Right kidney (tissue), 1 donor: ENCODE measurements at regions not wholly inside any gene's neighbourhood (a gene's known extent, or its start where the extent isn't known, plus 50 kb on each side); places are given as distances from the start of the nearest gene placed in this dataset.

Experiments used
- DNase-seq: peaks from one replicate; pipeline ENCODE4 v3.0.0-alpha.2; 2016

DNA sequence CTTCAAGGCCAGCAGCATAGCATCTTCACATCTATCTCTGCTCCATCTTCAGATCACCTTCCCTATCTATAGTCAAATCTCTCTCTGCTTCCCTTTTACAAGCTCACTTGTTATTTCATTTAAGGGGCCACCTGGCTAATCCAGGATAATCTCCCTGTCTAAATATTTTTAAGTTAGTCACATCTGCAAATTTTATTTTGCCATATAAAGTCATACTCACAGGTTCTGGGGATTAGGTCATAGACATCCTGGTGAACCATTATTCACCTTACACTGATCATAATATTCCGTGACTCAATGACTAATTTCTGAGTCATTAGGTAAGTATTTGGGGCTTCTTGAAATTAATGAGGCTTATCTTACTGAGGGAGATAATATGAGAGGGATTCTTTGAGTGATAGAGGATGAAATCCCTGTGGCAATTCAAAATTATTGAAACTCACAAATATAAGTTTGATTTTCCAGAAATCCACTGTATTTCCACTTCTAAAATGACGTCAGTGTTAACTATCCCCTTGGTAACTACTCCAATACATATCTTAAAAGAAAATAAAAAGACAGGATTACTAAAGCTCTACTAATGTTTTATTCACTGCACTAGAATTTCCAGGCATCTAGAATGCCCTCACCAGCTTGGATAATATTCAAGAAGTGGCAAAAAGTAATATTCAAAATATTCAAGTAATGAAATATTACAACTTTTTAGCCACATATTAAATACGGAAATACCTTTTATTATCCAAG, 93.7 kb upstream of the RBMS3 start:
- no peak for DNase-seq

DNA sequence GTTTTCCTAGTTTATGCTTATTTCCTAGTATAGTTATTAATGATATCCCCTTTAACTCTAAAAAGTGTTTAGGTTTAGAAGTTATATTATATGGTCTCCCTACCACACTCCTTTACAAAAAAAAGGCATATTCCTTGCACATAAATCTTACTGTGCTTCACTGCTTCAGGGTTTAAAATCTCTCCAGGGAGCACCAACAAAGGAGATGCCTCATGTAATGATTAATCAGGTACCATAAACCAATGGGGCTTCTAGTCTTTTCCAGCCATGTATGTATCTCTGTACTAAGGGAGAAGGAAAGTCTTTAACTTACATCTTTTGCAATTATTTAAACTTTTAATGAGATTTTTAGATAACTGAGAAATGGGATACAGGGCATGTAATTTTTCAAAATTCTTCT, 91.5 kb upstream of the RBMS3 start:
- no peak for DNase-seq

DNA sequence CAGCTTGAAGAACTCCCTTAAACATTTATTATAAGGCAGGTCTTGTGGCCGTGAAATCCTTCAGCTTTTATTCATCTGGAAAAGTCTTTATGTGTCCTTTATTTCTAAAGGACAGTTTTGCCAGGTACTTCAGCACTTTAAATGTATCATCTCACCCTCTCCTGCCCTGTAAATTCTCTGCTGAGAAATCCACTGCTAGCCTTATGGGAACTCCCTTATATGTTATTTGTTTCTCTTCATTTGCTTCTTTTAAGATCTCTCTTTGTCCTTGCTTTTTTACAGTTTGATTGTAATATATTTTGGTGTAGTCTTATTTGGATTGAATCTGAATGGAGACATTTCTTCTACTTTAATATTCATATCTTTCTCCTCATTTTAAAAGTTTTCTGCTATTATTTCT, 86.7 kb upstream of the RBMS3 start:
- DNase-seq, result no peak

DNA sequence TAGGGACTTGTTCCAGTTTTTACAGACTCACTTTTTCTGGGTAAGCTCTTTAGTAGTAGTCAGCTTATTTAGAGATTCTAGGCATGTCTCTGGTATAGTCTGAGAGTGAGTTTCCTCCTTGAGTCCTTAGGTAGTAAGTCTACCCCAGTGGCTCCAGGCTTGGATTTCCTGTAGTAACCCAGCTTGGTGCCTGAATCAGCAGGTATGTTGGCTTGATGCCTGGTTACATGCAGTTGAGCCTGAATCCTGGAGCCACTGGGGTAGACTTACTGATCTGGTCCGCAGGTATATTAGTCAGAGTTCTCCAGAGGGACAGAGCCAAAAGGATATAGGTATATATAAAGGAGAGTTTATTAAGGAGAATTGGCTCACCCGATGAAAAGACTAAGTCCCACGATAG, 85.8 kb upstream of the RBMS3 start:
- DNase-seq, result no peak

DNA sequence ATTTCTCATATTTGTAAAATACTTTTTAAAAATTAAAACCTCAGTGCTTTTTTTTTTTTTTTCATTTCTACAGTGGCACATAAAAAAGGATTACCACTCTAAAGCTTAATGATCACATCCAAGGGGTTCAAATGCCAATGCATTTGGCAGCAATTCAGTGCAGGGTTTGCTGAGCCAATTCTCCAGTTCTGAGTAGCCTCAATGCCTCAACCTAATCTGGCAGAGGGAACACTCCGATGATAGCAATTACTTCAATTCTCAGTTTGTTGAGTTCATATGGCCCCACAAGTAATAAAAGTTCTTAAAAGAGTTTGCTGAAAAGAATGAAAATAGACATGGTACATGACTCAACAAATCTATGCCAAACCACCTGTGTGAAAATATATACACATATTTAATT, 79.3 kb upstream of the RBMS3 start:
- no peak for DNase-seq

DNA sequence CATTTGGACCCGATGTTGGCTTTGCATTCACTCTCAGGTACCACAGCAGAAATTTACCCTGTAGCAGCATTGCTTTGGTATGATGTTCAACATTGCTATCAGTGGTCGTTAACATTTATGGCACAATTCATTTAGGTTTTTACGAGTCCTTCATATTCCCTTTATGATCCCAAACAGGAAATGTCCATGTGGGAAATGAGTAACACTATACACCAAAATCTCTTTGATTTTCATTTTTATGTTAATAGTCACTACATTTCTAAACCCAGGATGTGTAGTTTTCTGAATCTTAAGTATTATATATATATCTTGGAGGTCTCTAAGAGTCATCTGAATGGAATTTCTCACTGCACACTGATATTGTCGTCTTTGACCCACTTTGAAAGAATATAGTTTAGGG, 78.5 kb upstream of the RBMS3 start:
- no peak for DNase-seq

DNA sequence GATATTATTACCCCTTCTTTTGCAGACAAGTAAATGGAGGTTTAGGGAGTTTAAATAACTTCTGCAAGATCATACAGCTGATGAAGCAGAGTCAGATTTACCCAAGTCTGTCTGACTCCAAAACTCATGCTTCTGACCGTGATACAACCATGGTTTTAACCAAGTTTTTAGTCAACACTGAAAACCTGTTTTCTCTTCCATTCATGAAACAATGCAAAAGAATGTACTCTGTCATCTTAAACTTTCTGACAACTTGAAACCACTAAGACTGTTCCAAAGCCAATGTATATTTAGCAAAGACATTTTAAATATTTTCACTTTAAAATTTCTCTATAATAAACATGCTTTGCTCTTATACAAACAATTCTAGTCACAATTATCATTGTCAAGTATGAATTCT, 77.0 kb upstream of the RBMS3 start:
- no peak for DNase-seq

DNA sequence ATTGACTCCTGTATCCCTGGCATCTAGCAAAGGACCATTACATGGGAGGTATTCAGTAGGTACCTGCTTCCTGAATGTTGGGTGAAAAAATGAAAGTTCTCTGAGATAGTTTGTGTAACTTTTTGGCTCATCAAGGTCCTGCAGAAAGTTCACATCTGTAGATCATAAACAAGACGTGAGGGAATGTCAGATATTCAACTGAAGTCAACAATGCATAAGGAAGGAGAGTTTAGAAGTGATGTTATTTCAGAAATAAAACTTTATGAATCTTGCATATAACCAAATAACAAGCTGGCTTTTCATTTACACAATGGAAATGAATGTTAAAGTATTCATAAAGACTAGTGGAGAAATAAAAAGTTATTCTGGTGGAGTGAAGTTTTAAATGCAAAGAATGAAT, 73.4 kb upstream of the RBMS3 start:
- no peak for DNase-seq

DNA sequence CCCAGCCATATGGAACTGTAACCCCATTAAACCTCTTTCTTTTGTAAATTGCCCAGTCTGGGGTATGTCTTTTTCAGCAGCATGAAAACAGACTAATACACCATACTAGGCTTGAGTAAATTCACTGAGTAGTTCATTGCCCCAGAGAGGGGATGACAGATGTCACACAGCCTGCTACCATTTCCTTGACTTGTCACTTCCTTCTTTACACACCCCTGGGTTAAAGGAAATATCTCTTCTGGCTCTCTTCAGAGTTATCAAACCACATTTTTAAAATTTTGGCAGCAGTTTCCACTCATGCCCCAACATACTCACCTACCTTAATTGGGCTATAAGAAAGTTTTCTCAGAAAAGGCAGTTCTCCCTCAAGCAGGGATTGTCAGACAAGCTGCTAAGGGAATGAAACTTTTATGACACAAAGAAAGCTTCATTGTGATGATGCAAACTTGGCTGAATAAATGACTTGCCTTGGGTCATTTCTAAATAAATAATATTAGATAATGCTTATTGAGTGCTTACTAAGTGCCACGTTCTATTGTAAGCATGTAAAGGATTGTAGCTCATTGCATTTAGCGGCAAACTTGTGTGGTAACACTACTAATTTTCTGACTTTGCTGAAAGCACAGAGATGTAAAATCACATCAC, 68.0 kb upstream of the RBMS3 start:
- no peak for DNase-seq

DNA sequence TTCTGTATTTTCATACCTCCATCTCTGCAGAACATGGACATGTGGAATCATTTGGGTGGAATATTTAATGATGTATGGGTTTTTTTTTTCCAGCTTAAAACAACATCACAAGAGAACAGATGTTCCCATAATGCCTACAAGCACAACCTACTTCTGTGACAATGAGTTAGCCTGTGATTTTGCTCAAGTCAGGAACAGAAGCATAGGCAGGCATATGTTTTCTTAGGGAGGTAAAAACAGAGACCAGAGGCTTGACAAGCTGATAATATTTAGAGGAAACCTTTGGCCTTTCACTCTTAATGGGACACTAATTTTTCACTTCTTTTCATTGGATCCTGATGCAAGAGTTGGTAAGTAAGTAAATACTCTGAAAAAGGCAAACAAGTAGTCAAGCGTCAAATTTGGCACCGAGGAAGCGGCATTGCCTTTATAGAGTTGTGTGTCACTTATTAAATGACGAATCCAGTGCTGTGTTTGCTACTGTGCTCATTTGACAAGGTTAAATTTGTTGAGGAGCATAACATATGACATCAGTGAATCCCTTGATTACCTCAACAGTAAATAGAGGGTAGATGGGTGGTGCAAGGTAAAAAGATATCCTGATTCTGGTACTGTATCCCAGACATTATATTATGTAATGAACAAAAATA, 66.7 kb upstream of the RBMS3 start:
- no peak for DNase-seq

DNA sequence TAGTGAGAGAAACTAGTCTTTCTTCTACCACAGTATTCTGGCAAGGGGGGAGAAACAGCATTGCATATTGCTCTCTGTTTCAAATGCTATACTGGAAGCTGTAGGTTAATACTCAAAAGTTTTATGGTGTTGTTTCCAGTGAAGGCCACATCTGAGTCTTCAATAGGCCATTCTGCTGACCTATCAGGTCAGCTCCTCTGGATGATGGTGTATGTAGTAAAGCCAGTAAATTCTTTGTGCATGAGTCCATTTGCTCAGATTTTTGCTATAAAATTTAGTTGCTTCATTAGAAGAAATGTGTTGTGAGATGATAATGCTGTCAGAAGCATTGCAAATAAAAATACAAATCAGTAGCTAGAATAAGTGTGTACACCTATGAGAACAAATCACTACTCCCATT, 64.9 kb upstream of the RBMS3 start:
- DNase-seq, result no peak

DNA sequence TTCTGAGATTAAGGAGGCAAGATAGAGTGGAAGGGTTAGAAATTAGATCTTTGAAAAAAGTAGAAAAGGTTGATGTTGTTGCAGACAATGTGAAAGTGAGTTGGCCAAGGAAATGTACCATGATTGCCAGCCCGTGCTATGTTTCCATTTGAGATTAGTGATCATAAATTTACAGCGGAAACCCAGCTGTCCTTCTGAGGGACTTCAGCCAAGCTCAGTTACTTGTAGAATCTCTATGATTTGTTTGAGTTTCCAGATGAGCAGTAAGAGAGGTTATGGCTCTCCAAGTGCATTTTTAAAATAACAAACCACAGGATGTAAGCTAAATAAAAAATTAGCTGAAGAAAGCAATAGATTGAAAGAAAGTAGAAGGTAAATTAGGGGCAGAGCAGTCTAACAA, 54.2 kb upstream of the RBMS3 start:
- DNase-seq, result no peak

DNA sequence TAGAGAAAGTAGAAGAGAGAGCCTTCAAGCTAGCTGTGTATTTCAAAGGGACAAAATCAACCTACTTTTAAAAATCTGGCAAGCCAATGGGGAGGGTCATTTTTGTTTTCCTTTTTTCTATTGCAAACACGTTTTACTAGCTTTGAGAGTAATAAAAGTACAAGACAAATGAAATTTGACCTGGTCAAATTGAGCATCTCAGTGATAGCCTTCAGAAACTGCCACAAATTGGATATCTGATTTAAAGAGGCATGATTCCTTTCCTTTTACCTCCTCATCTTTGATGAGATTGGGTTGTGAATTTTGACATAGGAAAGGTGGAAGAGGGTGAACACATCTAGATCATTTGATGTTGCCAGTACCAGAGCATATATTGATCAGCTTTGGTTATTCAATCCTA, 53.6 kb upstream of the RBMS3 start:
- DNase-seq, result no peak
